ENCODE measurements at regions not wholly inside any gene's neighbourhood (a gene's known extent, or its start where the extent isn't known, plus 50 kb on each side); places are given as distances from the start of the nearest gene placed in this dataset.

- no peak overlapping the region for H3K4me3 Mint-ChIP-seq
- TF ChIP-seq, protein P1, sequence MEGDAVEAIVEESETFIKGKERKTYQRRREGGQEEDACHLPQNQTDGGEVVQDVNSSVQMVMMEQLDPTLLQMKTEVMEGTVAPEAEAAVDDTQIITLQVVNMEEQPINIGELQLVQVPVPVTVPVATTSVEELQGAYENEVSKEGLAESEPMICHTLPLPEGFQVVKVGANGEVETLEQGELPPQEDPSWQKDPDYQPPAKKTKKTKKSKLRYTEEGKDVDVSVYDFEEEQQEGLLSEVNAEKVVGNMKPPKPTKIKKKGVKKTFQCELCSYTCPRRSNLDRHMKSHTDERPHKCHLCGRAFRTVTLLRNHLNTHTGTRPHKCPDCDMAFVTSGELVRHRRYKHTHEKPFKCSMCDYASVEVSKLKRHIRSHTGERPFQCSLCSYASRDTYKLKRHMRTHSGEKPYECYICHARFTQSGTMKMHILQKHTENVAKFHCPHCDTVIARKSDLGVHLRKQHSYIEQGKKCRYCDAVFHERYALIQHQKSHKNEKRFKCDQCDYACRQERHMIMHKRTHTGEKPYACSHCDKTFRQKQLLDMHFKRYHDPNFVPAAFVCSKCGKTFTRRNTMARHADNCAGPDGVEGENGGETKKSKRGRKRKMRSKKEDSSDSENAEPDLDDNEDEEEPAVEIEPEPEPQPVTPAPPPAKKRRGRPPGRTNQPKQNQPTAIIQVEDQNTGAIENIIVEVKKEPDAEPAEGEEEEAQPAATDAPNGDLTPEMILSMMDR (conservative IDR thresholded peaks at IDR 0.05) = no peak
- no peak overlapping the region for H3K27ac Mint-ChIP-seq
- peak; percentile 53 for DNase-seq
- no peaks in the 10 kb centered on the region for H3K36me3 Mint-ChIP-seq (ENCODE audit: low read depth)
- no peaks in the 10 kb centered on the region for H3K36me3 ChIP-seq (ENCODE audit: control insufficient read depth, insufficient read depth, low read length)
- 86 to 87% methylated on average over 9 to 10 of the region's 10 CpGs for WGBS, 2 experiments (ENCODE audit: insufficient coverage in 1 of 2, insufficient read length in 1 of 2)
- H3K27me3 Mint-ChIP-seq (ENCODE audit: insufficient read depth) = peaks cover 4% of the 10 kb centered on the region
- H3K9ac ChIP-seq (ENCODE audit: extremely low read depth, low read length, poor library complexity, severe bottlenecking) = no peak overlapping the region
- H3K9me3 ChIP-seq (ENCODE audit: control insufficient read depth, low read length) = no peaks in the 10 kb centered on the region
- H3K4me1 Mint-ChIP-seq = peaks cover 20% of the 10 kb centered on the region
- H3K27me3 ChIP-seq (ENCODE audit: control insufficient read depth, insufficient read depth, low read length, poor library complexity, severe bottlenecking) = no peaks in the 10 kb centered on the region
- H3K4me3 ChIP-seq (ENCODE audit: low read length) = no peak overlapping the region
- H3K9me3 Mint-ChIP-seq = no peaks in the 10 kb centered on the region
- H3K4me1 ChIP-seq (ENCODE audit: control insufficient read depth, insufficient read depth, low read length) = no peaks in the 10 kb centered on the region
- H3K27ac ChIP-seq (ENCODE audit: low read depth, low read length) = no peak overlapping the region
Observed at GRCh38 chr2:203656522-203657287, 49.7 kb upstream of the CD28 start.
